ENCODE measurements at regions not wholly inside any gene's neighbourhood (a gene's known extent, or its start where the extent isn't known, plus 50 kb on each side); places are given as distances from the start of the nearest gene placed in this dataset.

DNA sequence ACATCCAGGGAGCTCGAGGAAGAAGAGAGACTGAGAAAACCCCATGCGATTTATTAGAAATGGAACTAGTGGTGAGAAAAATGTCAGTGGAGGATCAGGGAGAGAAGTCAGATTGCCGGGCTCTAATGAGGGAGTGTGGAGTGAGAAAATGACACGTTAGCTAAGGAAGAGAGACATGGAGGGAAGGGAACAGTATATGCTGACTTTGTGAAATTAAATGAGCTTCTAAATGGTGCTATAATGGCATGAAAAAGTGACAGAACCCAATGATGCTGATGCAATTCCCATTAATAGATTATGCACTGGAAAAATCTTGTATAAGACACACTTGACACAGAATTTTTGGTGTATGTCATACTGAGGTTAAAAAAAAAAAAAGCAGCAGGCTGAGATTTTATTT, 112.6 kb downstream of the HSPH1 start:
- Histone ChIP-seq H2AFZ (ENCODE audit: control insufficient read depth, low read depth, low read length) (no peak overlapping the region), H3K27ac (ENCODE audit: control insufficient read depth, insufficient read depth) (no peak overlapping the region), H3K27me3 (replicated peaks in 1 of 2; ENCODE audit: control insufficient read depth in 2 of 2, insufficient read depth in 2 of 2, low read length in 1 of 2) (no peaks in the 10 kb centered on the region), H3K9me3 (replicated peaks; ENCODE audit: control insufficient read depth, insufficient read depth, low read length) (no peaks in the 10 kb centered on the region; the same call in 2 of the 3 replicates), H4K20me1 (ENCODE audit: control insufficient read depth, insufficient read depth) (no peaks in the 10 kb centered on the region), H3K79me2 (ENCODE audit: control insufficient read depth, insufficient read depth, low read length) (no peaks in the 10 kb centered on the region), H3K4me3 (no peak overlapping the region), H3K4me1 (ENCODE audit: control insufficient read depth, insufficient read depth, low read length) (peaks cover 16% of the 10 kb centered on the region), H3K4me2 (ENCODE audit: control insufficient read depth, insufficient read depth) (no peak overlapping the region), H3K9ac (ENCODE audit: control insufficient read depth, insufficient read depth, low read length) (no peak overlapping the region), H3K36me3 (ENCODE audit: control insufficient read depth in 2 of 2, insufficient read depth in 2 of 2, low read length in 1 of 2) (no peaks in the 10 kb centered on the region)
- DNase-seq (ENCODE audit: low read depth, low spot score) (no peak), FAIRE-seq (no peak), ATAC-seq (no peak)
- ChIA-PET POLR2A (no interaction called here), RAD21 (ENCODE audit: unreplicated experiment) (interaction anchor here (1.9 kb wide), 1 partner anchor 57 kb away, joined by 5 read pairs; no protein-coding TSS in a partner anchor), SMC1A (ENCODE audit: uncharacterized antibody, unreplicated experiment) (interaction anchor here (0.6 to 1.4 kb wide), 3 partner anchors 23 to 144 kb away, joined by 3 to 4 read pairs (median 3); no protein-coding TSS in a partner anchor), CTCF (interaction anchor here (0.6 to 1.3 kb wide), 4 partner anchors 66 to 272 kb away, joined by 3 to 6 read pairs (median 4); no protein-coding TSS in a partner anchor)
- intact Hi-C loops (cut with micrococcal nuclease; ENCODE audit: unreplicated experiment): loop anchor here (10.0 kb wide), 1 partner anchor 374 kb away; no protein-coding TSS in a partner anchor
- TF ChIP-seq, protein P1, sequence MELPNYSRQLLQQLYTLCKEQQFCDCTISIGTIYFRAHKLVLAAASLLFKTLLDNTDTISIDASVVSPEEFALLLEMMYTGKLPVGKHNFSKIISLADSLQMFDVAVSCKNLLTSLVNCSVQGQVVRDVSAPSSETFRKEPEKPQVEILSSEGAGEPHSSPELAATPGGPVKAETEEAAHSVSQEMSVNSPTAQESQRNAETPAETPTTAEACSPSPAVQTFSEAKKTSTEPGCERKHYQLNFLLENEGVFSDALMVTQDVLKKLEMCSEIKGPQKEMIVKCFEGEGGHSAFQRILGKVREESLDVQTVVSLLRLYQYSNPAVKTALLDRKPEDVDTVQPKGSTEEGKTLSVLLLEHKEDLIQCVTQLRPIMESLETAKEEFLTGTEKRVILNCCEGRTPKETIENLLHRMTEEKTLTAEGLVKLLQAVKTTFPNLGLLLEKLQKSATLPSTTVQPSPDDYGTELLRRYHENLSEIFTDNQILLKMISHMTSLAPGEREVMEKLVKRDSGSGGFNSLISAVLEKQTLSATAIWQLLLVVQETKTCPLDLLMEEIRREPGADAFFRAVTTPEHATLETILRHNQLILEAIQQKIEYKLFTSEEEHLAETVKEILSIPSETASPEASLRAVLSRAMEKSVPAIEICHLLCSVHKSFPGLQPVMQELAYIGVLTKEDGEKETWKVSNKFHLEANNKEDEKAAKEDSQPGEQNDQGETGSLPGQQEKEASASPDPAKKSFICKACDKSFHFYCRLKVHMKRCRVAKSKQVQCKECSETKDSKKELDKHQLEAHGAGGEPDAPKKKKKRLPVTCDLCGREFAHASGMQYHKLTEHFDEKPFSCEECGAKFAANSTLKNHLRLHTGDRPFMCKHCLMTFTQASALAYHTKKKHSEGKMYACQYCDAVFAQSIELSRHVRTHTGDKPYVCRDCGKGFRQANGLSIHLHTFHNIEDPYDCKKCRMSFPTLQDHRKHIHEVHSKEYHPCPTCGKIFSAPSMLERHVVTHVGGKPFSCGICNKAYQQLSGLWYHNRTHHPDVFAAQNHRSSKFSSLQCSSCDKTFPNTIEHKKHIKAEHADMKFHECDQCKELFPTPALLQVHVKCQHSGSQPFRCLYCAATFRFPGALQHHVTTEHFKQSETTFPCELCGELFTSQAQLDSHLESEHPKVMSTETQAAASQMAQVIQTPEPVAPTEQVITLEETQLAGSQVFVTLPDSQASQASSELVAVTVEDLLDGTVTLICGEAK (IDR thresholded peaks at IDR 0.05; ENCODE audit: borderline replicate concordance): no peak
- no peak for TF ChIP-seq SUZ12 (IDR thresholded peaks at IDR 0.05; ENCODE audit: unreplicated experiment)
- no peak for TF ChIP-seq HCFC1 (IDR thresholded peaks at IDR 0.05; ENCODE audit: low read length)
- no peak for TF ChIP-seq SREBF2 (IDR thresholded peaks at IDR 0.05; ENCODE audit: low read length)
- TF ChIP-seq RFX5 (IDR thresholded peaks at IDR 0.05; ENCODE audit: low read depth, low read length): no peak
- TF ChIP-seq EED (IDR thresholded peaks at IDR 0.05; ENCODE audit: low read depth): no peak
- TF ChIP-seq, protein P2, sequence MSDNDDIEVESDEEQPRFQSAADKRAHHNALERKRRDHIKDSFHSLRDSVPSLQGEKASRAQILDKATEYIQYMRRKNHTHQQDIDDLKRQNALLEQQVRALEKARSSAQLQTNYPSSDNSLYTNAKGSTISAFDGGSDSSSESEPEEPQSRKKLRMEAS (IDR thresholded peaks at IDR 0.05; ENCODE audit: low read depth, low read length): no peak
- no peak for TF ChIP-seq ZNF24 (IDR thresholded peaks at IDR 0.05)
- BruUV-seq (replicated peaks): no TSS peak
- WGBS (ENCODE audit: insufficient coverage, insufficient replicate concordance, low lambda C conversion rate, missing lambda C conversion rate): 36% methylated on average over 4 of the region's 4 CpGs
- in situ Hi-C loops (cut with MboI): no loop called here

Data from GM12878 (cell line).